ENCODE measurements at regions not wholly inside any gene's neighbourhood (a gene's known extent, or its start where the extent isn't known, plus 50 kb on each side); places are given as distances from the start of the nearest gene placed in this dataset.

DNA sequence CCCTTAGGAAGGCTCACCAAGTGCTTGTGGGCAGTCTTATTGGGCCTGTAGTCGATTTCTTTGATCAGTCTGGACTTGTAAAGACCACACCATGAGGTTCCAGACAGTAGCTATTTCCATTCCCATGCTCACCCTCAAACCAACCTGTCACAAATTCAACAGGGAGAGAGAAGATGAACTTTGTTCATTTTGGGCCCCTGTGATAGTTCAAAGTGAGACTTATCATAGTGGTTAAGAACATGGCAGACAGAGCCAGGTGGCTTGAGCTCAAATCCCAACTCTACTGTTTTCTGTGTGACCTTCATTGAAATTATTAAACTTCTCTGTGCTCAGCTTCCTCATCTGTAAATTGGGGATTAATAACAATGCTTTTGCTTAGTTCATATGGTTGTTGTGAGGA is 53.9 kb upstream of the CTLA4 start:
- Mint-ChIP-seq H3K4me3 (no peak overlapping the region), H3K27ac (peak overlapping the region; percentile 80), H3K27me3 (no peaks in the 10 kb centered on the region), H3K36me3 (ENCODE audit: low read depth) (no peaks in the 10 kb centered on the region), H3K9me3 (ENCODE audit: low read depth) (no peaks in the 10 kb centered on the region), H3K4me1 (peaks cover 75% of the 10 kb centered on the region)
- DNase-seq (no peak), ATAC-seq (no peak)
- CTCF ChIA-PET, result interaction anchor here (0.7 to 5.3 kb wide), 19 partner anchors 9 to 431 kb away, joined by 3 to 42 read pairs (median 4); no protein-coding TSS in a partner anchor
- POLR2A ChIA-PET, result interaction anchor here (0.6 to 2.1 kb wide), 3 partner anchors 73 to 137 kb away, joined by 3 to 4 read pairs (median 3); no protein-coding TSS in a partner anchor
- intact Hi-C loops (cut with DNase I, micrococcal nuclease), result loop anchor here (2.0 to 10.0 kb wide), 10 partner anchors 31 to 983 kb away; partner anchors contain the start of genes ABI2 (in 1 of the 2), CARF (in 1 of the 2), CD28 (in 1 of the 2) and RAPH1 (in 1 of the 2)

DNA sequence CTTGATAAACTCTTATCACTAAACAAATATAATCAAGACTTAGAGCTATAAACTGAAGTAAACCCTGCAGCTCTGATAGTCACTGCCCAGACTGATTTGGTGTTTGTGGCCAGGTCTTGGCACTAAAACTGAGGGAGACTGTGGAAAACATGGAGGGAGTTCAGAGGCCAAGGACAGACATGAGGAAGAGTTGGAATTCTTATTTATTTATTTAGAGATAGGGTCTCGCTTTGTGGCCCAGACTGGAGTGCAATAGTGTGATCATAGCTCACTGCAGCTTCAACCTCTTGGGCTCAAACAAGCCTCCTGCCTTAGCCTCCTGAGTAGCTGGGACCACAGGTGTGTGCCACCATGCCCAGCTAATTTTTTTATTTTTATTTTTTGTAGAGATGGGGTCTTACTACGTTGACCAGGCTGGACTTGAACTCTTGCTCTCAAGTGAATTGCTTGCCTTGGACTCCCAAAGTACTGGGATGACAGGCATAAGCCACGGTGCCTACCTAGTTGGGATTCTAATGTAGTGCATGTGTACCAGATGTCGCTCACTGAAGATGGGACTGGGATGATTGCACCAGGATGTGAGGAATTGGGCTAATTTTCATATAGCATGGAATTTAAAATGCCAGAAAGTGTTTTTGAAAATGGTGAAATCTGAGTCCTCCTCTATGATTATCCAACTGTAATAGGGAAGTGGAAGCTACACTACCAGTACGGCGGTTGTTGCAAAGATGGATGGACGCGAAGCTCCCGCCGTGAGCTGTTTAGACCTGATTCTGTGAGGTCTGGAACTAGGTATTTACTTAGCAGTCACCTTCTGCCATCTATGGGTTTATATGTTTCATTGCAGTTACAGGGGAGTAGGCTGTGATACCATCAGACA is 52.7 kb upstream of the CTLA4 start:
- H3K36me3 Mint-ChIP-seq (ENCODE audit: low read depth), result no peaks in the 10 kb centered on the region
- H3K27me3 Mint-ChIP-seq, result no peaks in the 10 kb centered on the region
- H3K9me3 Mint-ChIP-seq (ENCODE audit: low read depth), result no peaks in the 10 kb centered on the region
- peak overlapping the region; percentile 54 for H3K4me3 Mint-ChIP-seq
- ATAC-seq (peak; percentile 70), DNase-seq (peak; percentile 76)
- ChIA-PET POLR2A (interaction anchor here (0.6 to 2.1 kb wide), 12 partner anchors 53 to 575 kb away, joined by 3 to 10 read pairs (median 4); partner anchors contain the start of genes CD28 and CTLA4), CTCF (interaction anchor here (0.6 to 5.3 kb wide), 66 partner anchors 9 to 553 kb away, joined by 3 to 42 read pairs (median 4); partner anchors contain the start of genes CD28 and CTLA4)
- peak overlapping the region; percentile 80 for H3K27ac Mint-ChIP-seq
- intact Hi-C loops (cut with DNase I, micrococcal nuclease), result loop anchor here (1.0 to 10.0 kb wide), 15 partner anchors 33 to 1228 kb away; partner anchors contain the start of genes CD28 (in 2 of the 2), ABI2 (in 1 of the 2), CARF (in 1 of the 2) and RAPH1 (in 1 of the 2)
- peaks cover 63% of the 10 kb centered on the region for H3K4me1 Mint-ChIP-seq

DNA sequence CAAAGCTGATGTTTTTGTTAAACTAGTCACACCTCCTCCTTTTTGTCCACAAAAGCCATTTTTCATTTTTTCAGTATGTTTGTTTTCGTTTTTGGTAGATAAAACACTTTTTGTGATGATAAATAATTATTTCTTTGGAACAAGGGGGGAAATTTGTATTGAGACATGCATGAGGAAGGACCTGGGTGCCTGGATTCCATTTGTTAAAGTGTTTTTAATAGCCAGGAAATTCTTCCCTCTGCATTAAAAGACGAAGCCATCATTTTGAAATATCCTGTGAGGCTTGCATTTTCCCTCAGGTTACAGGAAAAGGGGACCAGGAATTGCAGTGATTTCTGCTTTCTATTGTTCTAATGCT is 52.1 kb upstream of the CTLA4 start:
- Mint-ChIP-seq H3K4me1 (peaks cover 57% of the 10 kb centered on the region), H3K27me3 (no peaks in the 10 kb centered on the region), H3K9me3 (ENCODE audit: low read depth) (no peaks in the 10 kb centered on the region), H3K36me3 (ENCODE audit: low read depth) (no peaks in the 10 kb centered on the region), H3K27ac (peak overlapping the region; percentile 59), H3K4me3 (peak overlapping the region; percentile 54)
- ChIA-PET CTCF (interaction anchor here (0.7 to 5.3 kb wide), 58 partner anchors 11 to 553 kb away, joined by 3 to 42 read pairs (median 4); partner anchors contain the start of genes CD28 and CTLA4), POLR2A (interaction anchor here (0.7 to 2.1 kb wide), 11 partner anchors 52 to 576 kb away, joined by 3 to 10 read pairs (median 4); partner anchors contain the start of genes CD28 and CTLA4)
- intact Hi-C loops (cut with DNase I, micrococcal nuclease), result loop anchor here (1.0 to 10.0 kb wide), 11 partner anchors 33 to 1228 kb away; partner anchors contain the start of genes CD28 (in 2 of the 2), CARF (in 1 of the 2), RAPH1 (in 1 of the 2) and WDR12 (in 1 of the 2)
- DNase-seq (no peak), ATAC-seq (no peak)

DNA sequence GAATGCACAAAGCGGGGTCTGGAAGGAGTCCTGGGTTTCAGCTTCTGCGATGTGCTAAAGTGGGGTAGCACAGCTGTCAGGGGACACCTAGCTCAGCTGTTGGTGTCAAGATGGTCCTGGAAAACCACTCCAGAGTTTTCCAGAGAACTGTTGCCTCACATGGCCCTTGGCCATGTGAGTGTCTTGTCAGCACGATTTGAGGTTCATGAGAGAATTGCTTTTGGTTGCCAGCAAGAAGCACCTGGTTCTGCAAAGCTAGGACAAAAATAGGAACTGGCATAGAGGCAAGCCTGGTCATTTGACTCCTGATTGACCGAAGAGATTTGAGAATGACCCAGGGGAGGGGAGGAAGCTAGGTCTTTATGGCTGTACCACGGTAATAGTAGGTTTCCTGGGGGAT is 50.4 kb upstream of the CTLA4 start:
- intact Hi-C loops (cut with DNase I, micrococcal nuclease), result loop anchor here in 1 of 2 experiments (5.0 to 10.0 kb wide), 2 partner anchors 902 to 1230 kb away; partner anchors contain the start of genes CARF and WDR12
- H3K27ac Mint-ChIP-seq, result no peak overlapping the region
- H3K9me3 Mint-ChIP-seq (ENCODE audit: low read depth), result no peaks in the 10 kb centered on the region
- ChIA-PET CTCF (interaction anchor here (0.6 to 5.3 kb wide), 15 partner anchors 11 to 868 kb away, joined by 3 to 42 read pairs (median 3); no protein-coding TSS in a partner anchor), POLR2A (interaction anchor here (0.5 to 0.7 kb wide), 2 partner anchors 69 to 392 kb away, joined by 3 to 6 read pairs; no protein-coding TSS in a partner anchor)
- H3K4me3 Mint-ChIP-seq, result no peak overlapping the region
- peaks cover 43% of the 10 kb centered on the region for H3K4me1 Mint-ChIP-seq
- DNase-seq, result no peak
- no peaks in the 10 kb centered on the region for H3K36me3 Mint-ChIP-seq (ENCODE audit: low read depth)
- no peak for ATAC-seq
- H3K27me3 Mint-ChIP-seq, result no peaks in the 10 kb centered on the region

Measured in activated CD4-positive, alpha-beta T cell treated with anti-CD3 and anti-CD28 coated beads for 36 hours (primary cell).